ENCODE measurements at regions not wholly inside any gene's neighbourhood (a gene's known extent, or its start where the extent isn't known, plus 50 kb on each side); places are given as distances from the start of the nearest gene placed in this dataset.

- H3K9me3 ChIP-seq (replicated peaks; ENCODE audit: control insufficient read depth, insufficient read depth, low read length): no peaks in the 10 kb centered on the region
- DNase-seq (ENCODE audit: low read depth, low spot score) (no peak), FAIRE-seq (no peak)
- H3K4me1 ChIP-seq (ENCODE audit: control insufficient read depth, extremely low read depth, insufficient read depth, low read length): no peaks in the 10 kb centered on the region
- POLR2A ChIA-PET: no interaction called here
- dilution Hi-C loops (cut with MboI; ENCODE audit: extremely low pct_ligation_motif_present, low sequenced_read_pairs) (no loop called here), intact Hi-C loops (cut with micrococcal nuclease) (no loop called here)
- H3K9ac ChIP-seq (replicated peaks; ENCODE audit: extremely low read depth, insufficient read depth, low read length): no peak overlapping the region
- CTCF ChIA-PET: no interaction called here
- H2AFZ ChIP-seq (ENCODE audit: low read depth, low read length): no peak overlapping the region
- no peaks in the 10 kb centered on the region for H3K36me3 ChIP-seq (ENCODE audit: control insufficient read depth in 2 of 2, extremely low read depth in 1 of 2, insufficient read depth in 2 of 2, low read length in 2 of 2)
- H3K79me2 ChIP-seq (ENCODE audit: control insufficient read depth, insufficient read depth, low read length): no peaks in the 10 kb centered on the region
- no peak overlapping the region for H3K27ac ChIP-seq (ENCODE audit: insufficient read depth, low read depth, low read length)
- no peaks in the 10 kb centered on the region for H4K20me1 ChIP-seq (replicated peaks; ENCODE audit: control insufficient read depth, extremely low read depth, insufficient read depth, low read length)
- no peaks in the 10 kb centered on the region for H3K27me3 ChIP-seq (ENCODE audit: control insufficient read depth in 2 of 2, insufficient read depth in 2 of 2, low read length in 2 of 2)
- no peaks in the 10 kb centered on the region for H3K9me1 ChIP-seq (replicated peaks; ENCODE audit: control insufficient read depth, extremely low read depth, insufficient read depth, low read length)
- H3K4me3 ChIP-seq (replicated peaks in 1 of 3; ENCODE audit: insufficient read depth in 1 of 3, low read depth in 1 of 3, low read length in 3 of 3): no peak overlapping the region
- BruUV-seq (replicated peaks): no TSS peak
- TF ChIP-seq, protein P1, sequence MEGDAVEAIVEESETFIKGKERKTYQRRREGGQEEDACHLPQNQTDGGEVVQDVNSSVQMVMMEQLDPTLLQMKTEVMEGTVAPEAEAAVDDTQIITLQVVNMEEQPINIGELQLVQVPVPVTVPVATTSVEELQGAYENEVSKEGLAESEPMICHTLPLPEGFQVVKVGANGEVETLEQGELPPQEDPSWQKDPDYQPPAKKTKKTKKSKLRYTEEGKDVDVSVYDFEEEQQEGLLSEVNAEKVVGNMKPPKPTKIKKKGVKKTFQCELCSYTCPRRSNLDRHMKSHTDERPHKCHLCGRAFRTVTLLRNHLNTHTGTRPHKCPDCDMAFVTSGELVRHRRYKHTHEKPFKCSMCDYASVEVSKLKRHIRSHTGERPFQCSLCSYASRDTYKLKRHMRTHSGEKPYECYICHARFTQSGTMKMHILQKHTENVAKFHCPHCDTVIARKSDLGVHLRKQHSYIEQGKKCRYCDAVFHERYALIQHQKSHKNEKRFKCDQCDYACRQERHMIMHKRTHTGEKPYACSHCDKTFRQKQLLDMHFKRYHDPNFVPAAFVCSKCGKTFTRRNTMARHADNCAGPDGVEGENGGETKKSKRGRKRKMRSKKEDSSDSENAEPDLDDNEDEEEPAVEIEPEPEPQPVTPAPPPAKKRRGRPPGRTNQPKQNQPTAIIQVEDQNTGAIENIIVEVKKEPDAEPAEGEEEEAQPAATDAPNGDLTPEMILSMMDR (IDR thresholded peaks at IDR 0.05; ENCODE audit: extremely low read depth in 1 of 2, insufficient read depth in 1 of 2, low read depth in 1 of 2, low read length in 2 of 2): no peak
- TF ChIP-seq POLR2A (IDR thresholded peaks at IDR 0.05; ENCODE audit: low read depth, low read length) (no peak), FOS (IDR thresholded peaks at IDR 0.05; ENCODE audit: borderline replicate concordance, insufficient read depth, low read length) (no peak), MAX (IDR thresholded peaks at IDR 0.05; ENCODE audit: insufficient read depth, insufficient read length) (no peak), MYC (IDR thresholded peaks at IDR 0.05; ENCODE audit: low read depth, low read length) (no peak), GATA2 (IDR thresholded peaks at IDR 0.05; ENCODE audit: insufficient read depth, insufficient read length, low read depth, low read length) (no peak)
- no peak overlapping the region for H3K4me2 ChIP-seq (ENCODE audit: insufficient read depth, low read length)
These were observed 606.3 kb downstream of the KCNJ2 start for GRCh38 chr17:70775679-70776078.

DNA sequence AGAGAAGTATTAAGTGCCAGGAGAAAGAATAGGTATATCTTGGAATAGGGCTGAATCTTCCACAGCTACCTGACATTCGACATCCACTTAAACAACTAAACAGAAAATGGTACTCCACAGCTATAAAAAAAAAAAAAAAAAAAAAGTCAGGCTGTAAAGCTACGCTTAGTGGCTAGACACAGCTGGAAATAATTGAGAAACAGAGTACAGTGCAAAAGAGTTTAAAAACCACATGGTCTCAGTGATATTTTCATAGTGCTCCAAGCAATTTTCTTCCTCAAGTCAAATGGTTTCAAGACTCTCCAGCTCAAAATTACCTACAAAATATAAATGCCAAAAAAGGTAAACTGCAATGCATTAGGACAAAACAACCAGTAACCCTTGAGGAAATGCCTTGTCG, 607.1 kb downstream of the KCNJ2 start:
- no TSS peak for BruUV-seq (replicated peaks)
- no peaks in the 10 kb centered on the region for H3K27me3 ChIP-seq (ENCODE audit: control insufficient read depth in 2 of 2, insufficient read depth in 2 of 2, low read length in 2 of 2)
- dilution Hi-C loops (cut with MboI; ENCODE audit: extremely low pct_ligation_motif_present, low sequenced_read_pairs): no loop called here

More for the DNA sequence above, 607.1 kb downstream of the KCNJ2 start:
- DNase-seq (ENCODE audit: low read depth, low spot score) (no peak), FAIRE-seq (peak; percentile 12)
- TF ChIP-seq GATA2 (IDR thresholded peaks at IDR 0.05; ENCODE audit: insufficient read depth, insufficient read length, low read depth, low read length) (no peak), JUN (IDR thresholded peaks at IDR 0.05; ENCODE audit: borderline replicate concordance, insufficient read depth, insufficient read length, low read depth) (no peak), MYC (IDR thresholded peaks at IDR 0.05; ENCODE audit: low read depth, low read length) (no peak), POLR2AphosphoS5 (IDR thresholded peaks at IDR 0.05; ENCODE audit: insufficient read depth, low read depth, low read length) (no peak), EZH2 (IDR thresholded peaks at IDR 0.05; ENCODE audit: borderline replicate concordance, low read depth, low read length, severe bottlenecking) (no peak), MAX (IDR thresholded peaks at IDR 0.05; ENCODE audit: insufficient read depth, insufficient read length) (no peak), POLR2A (IDR thresholded peaks at IDR 0.05; ENCODE audit: low read depth, low read length) (no peak), FOS (IDR thresholded peaks at IDR 0.05; ENCODE audit: borderline replicate concordance, insufficient read depth, low read length) (no peak)
- TF ChIP-seq, protein P1 (IDR thresholded peaks at IDR 0.05; ENCODE audit: extremely low read depth in 1 of 2, insufficient read depth in 1 of 2, low read depth in 1 of 2, low read length in 2 of 2): no peak
- Histone ChIP-seq H3K9me3 (replicated peaks; ENCODE audit: control insufficient read depth, insufficient read depth, low read length) (no peaks in the 10 kb centered on the region), H2AFZ (ENCODE audit: low read depth, low read length) (no peak overlapping the region), H4K20me1 (replicated peaks; ENCODE audit: control insufficient read depth, extremely low read depth, insufficient read depth, low read length) (no peaks in the 10 kb centered on the region), H3K9me1 (replicated peaks; ENCODE audit: control insufficient read depth, extremely low read depth, insufficient read depth, low read length) (no peaks in the 10 kb centered on the region), H3K9ac (replicated peaks; ENCODE audit: extremely low read depth, insufficient read depth, low read length) (no peak overlapping the region), H3K4me2 (ENCODE audit: insufficient read depth, low read length) (no peak overlapping the region), H3K4me1 (ENCODE audit: control insufficient read depth, extremely low read depth, insufficient read depth, low read length) (no peaks in the 10 kb centered on the region), H3K4me3 (replicated peaks in 1 of 3; ENCODE audit: insufficient read depth in 1 of 3, low read depth in 1 of 3, low read length in 3 of 3) (no peak overlapping the region), H3K79me2 (ENCODE audit: control insufficient read depth, insufficient read depth, low read length) (no peaks in the 10 kb centered on the region), H3K27ac (ENCODE audit: insufficient read depth, low read depth, low read length) (no peak overlapping the region), H3K36me3 (ENCODE audit: control insufficient read depth in 2 of 2, extremely low read depth in 1 of 2, insufficient read depth in 2 of 2, low read length in 2 of 2) (no peaks in the 10 kb centered on the region)
- intact Hi-C loops (cut with micrococcal nuclease): no loop called here
- CTCF ChIA-PET: interaction anchor here (0.6 kb wide), 1 partner anchor 33 kb away, joined by 3 read pairs; no protein-coding TSS in a partner anchor
- POLR2A ChIA-PET: no interaction called here

Measured in endothelial cell of umbilical vein (primary cell).